T-helper 22 cell (primary cell): ENCODE measurements at regions not wholly inside any gene's neighbourhood (a gene's known extent, or its start where the extent isn't known, plus 50 kb on each side); places are given as distances from the start of the nearest gene placed in this dataset.
A peak's percentile ranks its signal among the peaks of the same experiment; 100 is the strongest.

Experiments used
- DNase-seq: peaks from one replicate; pipeline ENCODE4 v3.0.0-alpha.2; 2020; ENCODE audit warnings: low read depth

DNA sequence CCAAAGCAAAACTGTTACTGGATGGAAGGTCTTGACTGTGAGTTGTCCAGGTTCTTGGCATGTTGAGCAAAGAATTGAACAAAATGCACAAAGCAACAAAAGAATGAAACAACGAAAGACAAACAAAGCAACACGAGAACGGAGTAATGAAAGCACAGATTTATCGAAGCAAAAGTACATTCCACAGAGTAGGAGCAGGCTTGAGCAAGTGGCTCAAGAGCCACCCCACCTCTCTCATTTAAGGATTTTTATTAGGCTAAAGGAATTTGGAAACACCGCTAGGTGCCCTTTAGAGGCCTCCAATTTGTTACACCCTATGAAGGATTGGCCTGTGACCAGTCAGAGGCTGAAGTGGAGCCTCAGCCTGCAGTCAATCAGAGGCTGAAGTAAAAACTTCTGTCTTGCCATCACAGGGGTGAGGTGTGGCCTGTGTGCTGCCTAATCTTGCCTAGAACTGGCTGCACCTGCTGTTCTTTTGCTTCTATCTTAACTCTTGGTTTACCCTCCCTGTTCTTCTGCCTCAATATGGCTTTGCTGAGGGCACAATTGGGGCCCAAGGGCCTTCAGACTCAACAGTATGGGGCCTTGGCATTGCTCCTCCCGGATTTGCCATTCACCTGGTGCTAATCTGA is 59.4 kb upstream of the FTH1 start:
- no peak for DNase-seq

DNA sequence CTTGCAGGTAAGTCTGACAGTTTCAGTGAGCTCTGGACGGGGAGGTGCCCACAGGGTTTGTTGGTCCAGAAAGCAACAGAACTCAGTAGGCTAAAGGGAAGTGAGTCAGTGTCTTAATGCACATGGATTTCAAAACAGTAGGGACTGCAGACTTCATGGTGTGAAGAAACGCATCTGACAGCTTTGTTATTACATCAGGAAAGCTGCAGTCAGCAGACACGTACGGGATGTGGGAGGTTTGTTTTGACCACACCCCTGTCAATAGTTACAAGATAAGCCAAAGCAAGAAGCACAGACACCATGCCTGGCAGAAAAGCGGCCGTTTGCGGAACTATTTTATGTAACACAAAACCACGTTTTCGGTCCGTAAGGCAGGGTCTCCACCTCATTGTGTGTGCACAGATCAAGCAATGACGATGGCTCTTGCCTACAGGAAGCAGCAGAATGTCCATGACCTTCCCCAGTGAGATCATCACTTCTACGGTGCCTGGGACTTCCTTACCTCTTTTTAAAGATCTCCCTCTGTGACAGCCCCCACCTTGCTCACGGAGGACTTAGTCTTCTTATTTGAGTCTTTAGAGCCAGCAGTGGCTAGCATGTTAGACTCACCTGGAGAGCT is 58.2 kb upstream of the FTH1 start:
- peak; percentile 88 for DNase-seq

DNA sequence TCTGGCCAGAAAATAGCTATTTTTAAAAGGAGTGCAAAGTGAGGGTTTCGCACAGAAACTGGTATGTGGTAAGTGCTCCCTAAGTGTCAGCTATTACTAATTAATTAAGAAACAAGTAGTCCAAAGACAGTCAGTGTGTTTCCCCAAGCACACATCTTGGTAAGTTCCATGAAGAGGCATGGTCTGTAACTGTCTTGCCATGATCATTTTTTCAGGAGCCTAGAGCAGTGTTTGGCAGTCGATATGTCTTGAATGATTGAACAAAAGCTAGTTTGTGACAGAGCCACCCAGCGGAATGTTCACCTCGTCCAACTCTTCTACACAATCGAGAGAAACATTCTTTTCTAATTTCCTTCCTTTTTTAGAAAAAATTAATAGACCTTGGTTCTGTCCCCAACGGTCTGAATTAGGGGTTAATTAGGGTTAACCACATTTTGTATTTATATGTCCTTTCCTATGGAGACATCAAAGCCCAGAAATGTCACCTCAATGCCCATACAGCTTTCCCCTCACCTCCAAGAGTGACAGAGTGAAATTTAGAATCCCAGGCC is 57.6 kb upstream of the FTH1 start:
- DNase-seq: no peak

DNA sequence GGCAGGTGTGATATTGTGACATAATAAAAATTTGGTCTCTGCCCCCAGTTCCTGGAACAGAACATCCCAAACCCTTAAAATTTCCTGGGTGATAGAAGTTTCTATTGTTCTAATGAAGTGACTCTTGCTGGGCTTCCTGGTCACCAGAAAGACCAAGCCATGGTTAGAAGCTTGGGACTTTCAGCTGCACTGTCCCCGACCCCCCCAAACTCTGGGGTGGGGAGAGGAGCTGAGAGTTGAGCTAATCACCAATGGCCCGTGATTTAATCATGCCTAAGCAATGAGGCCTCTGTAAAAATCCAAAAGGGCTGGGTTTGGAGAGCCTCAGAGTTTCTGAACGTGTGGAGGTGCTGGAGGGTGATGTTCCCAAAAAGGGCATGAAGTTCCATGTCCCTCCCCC is 54.8 kb upstream of the FTH1 start:
- DNase-seq: no peak

DNA sequence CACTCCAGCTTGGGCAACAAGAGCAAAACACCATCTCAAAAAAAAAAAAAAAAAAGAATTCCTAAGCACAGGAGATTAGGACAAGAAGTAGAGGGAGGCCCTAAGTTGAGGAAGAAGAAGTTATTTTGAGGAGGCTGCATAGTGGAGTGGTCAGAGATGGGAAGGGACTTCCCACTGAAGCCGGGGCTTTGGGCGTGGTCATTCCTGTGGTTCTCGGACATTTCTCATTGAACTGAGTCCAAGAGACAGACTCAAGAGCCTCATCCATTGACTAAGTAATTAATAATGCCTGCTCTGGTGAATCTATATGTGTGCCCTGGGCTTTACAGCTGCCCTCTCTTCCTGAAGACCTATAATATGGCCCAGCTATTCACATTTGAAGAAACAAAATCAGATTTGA is 53.2 kb upstream of the FTH1 start:
- DNase-seq: no peak

DNA sequence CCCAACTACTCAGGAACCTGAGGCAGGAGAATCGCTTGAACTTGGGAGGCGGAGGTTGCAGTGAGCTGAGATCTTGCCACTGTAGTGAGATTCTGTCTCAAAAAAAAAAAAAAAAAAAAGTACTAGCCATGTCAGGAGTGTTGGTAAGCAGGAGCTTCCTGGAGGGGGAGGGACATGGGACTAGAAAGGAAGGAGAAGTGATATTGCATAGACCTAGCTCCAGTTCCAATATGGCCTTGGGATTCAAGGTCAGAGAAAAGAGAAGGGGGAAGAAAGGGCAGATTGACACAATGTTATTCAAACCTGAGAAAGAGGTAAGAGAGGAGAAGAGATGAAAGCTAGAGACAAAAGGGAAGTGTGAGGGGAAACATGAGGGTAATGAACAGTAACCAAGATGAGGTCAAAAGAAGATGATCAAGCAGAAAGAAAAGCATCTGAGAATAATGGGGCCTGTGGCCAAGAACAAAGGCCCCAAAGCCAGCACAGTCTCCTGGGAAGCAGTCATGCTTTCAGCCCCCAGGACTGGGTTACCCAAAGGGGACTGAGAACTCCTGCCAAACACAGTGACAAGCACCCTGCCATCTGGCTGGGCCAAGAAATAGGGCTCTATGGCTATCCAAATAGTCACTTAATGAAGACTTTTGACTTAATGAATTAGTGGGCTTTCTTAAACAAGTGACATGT is 51.7 kb upstream of the FTH1 start:
- DNase-seq: no peak

DNA sequence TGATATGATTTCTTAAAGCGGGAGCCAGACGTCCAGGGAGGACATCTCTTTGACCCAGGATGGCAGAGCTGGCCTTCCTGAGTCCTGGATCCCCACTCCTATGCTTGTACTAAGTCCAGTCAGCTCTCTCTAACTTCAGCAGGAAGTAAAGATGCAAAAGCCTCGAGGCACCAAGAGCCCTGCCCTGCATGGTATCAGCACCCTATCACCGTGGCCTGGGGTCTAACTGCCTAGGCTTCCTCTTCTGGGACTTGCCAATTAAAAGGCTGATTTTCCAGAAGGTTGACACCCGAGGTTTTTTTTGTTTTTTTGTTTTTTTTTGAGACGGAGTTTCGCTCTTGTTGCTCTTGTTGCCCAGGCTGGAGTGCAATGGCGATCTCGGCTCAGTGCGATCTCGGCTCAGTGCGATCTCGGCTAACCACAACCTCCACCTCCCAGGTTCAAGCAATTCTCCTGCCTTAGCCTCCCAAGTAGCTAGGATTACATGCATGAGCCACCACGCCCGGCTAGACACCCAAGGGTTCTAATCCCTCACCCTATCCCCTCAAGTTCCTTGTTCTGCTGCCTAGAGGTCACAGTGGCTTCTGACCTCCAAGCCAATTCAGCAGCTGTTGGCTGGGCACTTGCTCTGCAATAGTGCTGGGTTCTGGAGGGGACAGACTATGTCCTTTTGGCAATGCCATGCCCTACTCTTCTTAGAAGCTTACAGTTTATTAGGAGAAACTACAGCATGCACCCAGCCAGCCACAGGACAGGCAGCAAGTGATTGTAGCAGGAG is 50.6 kb upstream of the FTH1 start:
- no peak for DNase-seq
